H9 (cell line): ENCODE measurements at regions not wholly inside any gene's neighbourhood (a gene's known extent, or its start where the extent isn't known, plus 50 kb on each side); places are given as distances from the start of the nearest gene placed in this dataset.

ENCODE experiments used
- DNase-seq: peaks from one replicate; pipeline ENCODE4 v3.0.0-alpha.2; 2017
- H2AFZ ChIP-seq: one replicate; pipeline ENCODE4 v1.6.1; 2013; ENCODE audit warnings: mild to moderate bottlenecking, low read length, control low read depth, moderate library complexity
- H2AK5ac ChIP-seq: 2 replicates; pipeline ENCODE4 v1.6.1; 2013; ENCODE audit warnings: low read length, control low read depth, mixed read lengths; ENCODE audit not compliant: insufficient read length
- H2BK120ac ChIP-seq: one replicate; pipeline ENCODE4 v1.6.1; 2013; ENCODE audit warnings: low read depth, mild to moderate bottlenecking, low read length, control low read depth, inconsistent platforms; ENCODE audit not compliant: poor library complexity, severe bottlenecking
- H2BK12ac ChIP-seq: 2 replicates; pipeline ENCODE4 v1.6.1; 2013; ENCODE audit warnings: low read length, control low read depth, mixed read lengths, low read depth; ENCODE audit not compliant: insufficient read length
- H2BK15ac ChIP-seq: 2 replicates; pipeline ENCODE4 v1.6.1; 2013; ENCODE audit warnings: low read depth, low read length, control low read depth
- H2BK20ac ChIP-seq: one replicate; pipeline ENCODE4 v1.6.1; 2013; ENCODE audit warnings: low read depth, mild to moderate bottlenecking, low read length, control low read depth, inconsistent platforms; ENCODE audit not compliant: poor library complexity, severe bottlenecking
- H2BK5ac ChIP-seq: 2 replicates; pipeline ENCODE4 v1.6.1; 2013; ENCODE audit warnings: low read length, control low read depth, mixed read lengths; ENCODE audit not compliant: insufficient read length
- H3K14ac ChIP-seq: 2 replicates; pipeline ENCODE4 v1.6.1; 2013; ENCODE audit warnings: low read length, control low read depth; ENCODE audit not compliant: insufficient read depth
- H3K18ac ChIP-seq: 2 replicates; pipeline ENCODE4 v1.6.1; 2013; ENCODE audit warnings: low read depth, mild to moderate bottlenecking, mixed read lengths, low read length, control low read depth; ENCODE audit not compliant: insufficient read length
- H3K23ac ChIP-seq: 2 replicates; pipeline ENCODE4 v1.6.1; 2013; ENCODE audit warnings: low read length, control low read depth, mixed read lengths, low read depth; ENCODE audit not compliant: insufficient read length
- H3K23me2 ChIP-seq: 2 replicates; pipeline ENCODE4 v1.6.1; 2013; ENCODE audit warnings: low read depth, mild to moderate bottlenecking, mixed read lengths, low read length, control low read depth; ENCODE audit not compliant: insufficient read length, poor library complexity, severe bottlenecking
- H3K27ac ChIP-seq: 2 replicates; pipeline ENCODE4 v1.5.1; 2013; ENCODE audit warnings: low read length, control low read depth, mixed read lengths, low read depth; ENCODE audit not compliant: insufficient read length
- H3K27me3 ChIP-seq: 2 replicates; pipeline ENCODE4 v1.6.1; 2013; ENCODE audit warnings: low read length, control low read depth, inconsistent platforms; ENCODE audit not compliant: insufficient read depth
- H3K4ac ChIP-seq: 2 replicates; pipeline ENCODE4 v1.6.1; 2013; ENCODE audit warnings: low read depth, mild to moderate bottlenecking, control low read depth, inconsistent platforms, low read length, moderate library complexity
- H3K4me1 ChIP-seq: 2 replicates; pipeline ENCODE4 v1.6.1; 2013; ENCODE audit warnings: low read length, control low read depth, inconsistent platforms; ENCODE audit not compliant: insufficient read depth
- H3K4me2 ChIP-seq: 2 replicates; pipeline ENCODE4 v1.6.1; 2013; ENCODE audit warnings: low read length, control low read depth, mixed read lengths; ENCODE audit not compliant: insufficient read length, insufficient read depth
- H3K56ac ChIP-seq: 2 replicates; pipeline ENCODE4 v1.6.1; 2013; ENCODE audit warnings: low read depth, mild to moderate bottlenecking, mixed read lengths, low read length, control low read depth; ENCODE audit not compliant: insufficient read length
- H3K79me1 ChIP-seq: 2 replicates; pipeline ENCODE4 v1.6.1; 2013; ENCODE audit warnings: low read depth, mild to moderate bottlenecking, moderate library complexity, low read length, control low read depth, inconsistent platforms; ENCODE audit not compliant: insufficient read depth, poor library complexity, severe bottlenecking
- H3K79me2 ChIP-seq: 2 replicates; pipeline ENCODE4 v1.6.1; 2013; ENCODE audit warnings: low read length, control low read depth, inconsistent platforms; ENCODE audit not compliant: insufficient read depth
- H3K9ac ChIP-seq: 2 replicates; pipeline ENCODE4 v1.6.1; 2013; ENCODE audit warnings: low read length, control low read depth, mixed read lengths; ENCODE audit not compliant: insufficient read length; ENCODE audit errors: extremely low read depth
- H3K9me3 ChIP-seq: one replicate; pipeline ENCODE4 v1.6.1; 2013; ENCODE audit warnings: low read depth, low read length, inconsistent platforms; ENCODE audit not compliant: control insufficient read depth
- H3T11ph ChIP-seq: one replicate; pipeline ENCODE4 v1.6.1; 2013; ENCODE audit warnings: mild to moderate bottlenecking, low read length, control low read depth, inconsistent platforms
- H4K20me1 ChIP-seq: one replicate; pipeline ENCODE4 v1.6.1; 2013; ENCODE audit not compliant: control insufficient read depth, insufficient read length, insufficient read depth
- H4K5ac ChIP-seq: 2 replicates; pipeline ENCODE4 v1.6.1; 2013; ENCODE audit warnings: low read depth, mild to moderate bottlenecking, mixed read lengths, low read length, control low read depth; ENCODE audit not compliant: insufficient read length
- H4K8ac ChIP-seq: replicated peaks from 2 replicates; pipeline ENCODE4 v1.6.1; 2013; ENCODE audit warnings: low read length, control low read depth, mixed read lengths, low read depth; ENCODE audit not compliant: insufficient read length
- H4K91ac ChIP-seq: 2 replicates; pipeline ENCODE4 v1.6.1; 2013; ENCODE audit warnings: low read depth, mild to moderate bottlenecking, moderate library complexity, mixed read lengths, low read length, control low read depth; ENCODE audit not compliant: insufficient read length
- H3K27ac Mint-ChIP-seq, 3 experiments: 2 replicates in 2 of 3; 3 replicates in 1 of 3; pipeline ENCODE4 v1.8.0; 2020 to 2021; ENCODE audit warnings: mixed read lengths in 3 of 3, mild to moderate bottlenecking in 1 of 3, moderate library complexity in 1 of 3
- H3K27me3 Mint-ChIP-seq: 2 replicates; pipeline ENCODE4 v1.8.0; 2021; ENCODE audit warnings: low read depth, mild to moderate bottlenecking, moderate library complexity, mixed read lengths
- H3K36me3 Mint-ChIP-seq, 3 experiments: 2 replicates in 2 of 3; 3 replicates in 1 of 3; pipeline ENCODE4 v1.8.0; 2020 to 2021; ENCODE audit warnings: low read depth in 3 of 3, mixed read lengths in 3 of 3; ENCODE audit not compliant: insufficient read depth in 1 of 3
- H3K4me1 Mint-ChIP-seq, 2 experiments: 2 replicates each; pipeline ENCODE4 v1.8.0; 2020; ENCODE audit warnings: mixed read lengths in 2 of 2
- H3K4me3 Mint-ChIP-seq, 2 experiments: 2 replicates in 1 of 2; 3 replicates in 1 of 2; pipeline ENCODE4 v1.8.0; 2020 to 2021; ENCODE audit warnings: mild to moderate bottlenecking in 2 of 2, mixed read lengths in 2 of 2, moderate library complexity in 1 of 2
- H3K9me3 Mint-ChIP-seq, 2 experiments: 2 replicates in 1 of 2; 3 replicates in 1 of 2; pipeline ENCODE4 v1.8.0; 2020; ENCODE audit warnings: mild to moderate bottlenecking in 2 of 2, mixed read lengths in 2 of 2, moderate library complexity in 1 of 2
- CTCF ChIP-seq: fragments of 200-600 bp; sonication (generic); conservative IDR thresholded peaks from 3 replicates; pipeline ENCODE4 v1.8.0; 2021; ENCODE audit warnings: antibody characterized with exemption, mild to moderate bottlenecking
- WGBS: extraction: QIAGEN DNeasy Blood & Tissue Kit; methylation state at CpG from one replicate; pipeline ENCODE4 v1.1.7; 2013; ENCODE audit warnings: missing lambda C conversion rate, low lambda C conversion rate, mixed read lengths; ENCODE audit not compliant: insufficient read length; ENCODE audit errors: extremely low coverage; 5-methylcytosine and 5-hydroxymethylcytosine counted together

GRCh38 chr13:73598020-73598712 lies 536.0 kb downstream of the KLF12 start:
- Histone ChIP-seq H3K56ac (no peak overlapping the region), H3K79me1 (no peaks in the 10 kb centered on the region), H2BK15ac (no peak overlapping the region), H4K91ac (no peak overlapping the region), H3K23ac (no peak overlapping the region), H3K23me2 (no peaks in the 10 kb centered on the region), H3T11ph (no peak overlapping the region), H4K8ac (no peak overlapping the region), H3K9me3 (no peaks in the 10 kb centered on the region), H3K18ac (no peak overlapping the region), H3K79me2 (no peaks in the 10 kb centered on the region), H2BK5ac (no peak overlapping the region), H4K20me1 (no peaks in the 10 kb centered on the region), H3K27me3 (no peaks in the 10 kb centered on the region), H3K4ac (no peak overlapping the region), H2AK5ac (no peak overlapping the region), H3K4me1 (no peaks in the 10 kb centered on the region), H2BK20ac (no peak overlapping the region), H3K14ac (no peak overlapping the region), H3K4me2 (no peak overlapping the region), H2BK120ac (no peak overlapping the region), H3K9ac (no peak overlapping the region), H4K5ac (no peak overlapping the region), H2BK12ac (no peak overlapping the region), H3K27ac (no peak overlapping the region), H2AFZ (no peak overlapping the region)
- Mint-ChIP-seq H3K9me3 (no peaks in the 10 kb centered on the region), H3K36me3 (no peaks in the 10 kb centered on the region), H3K4me1 (no peaks in the 10 kb centered on the region; a peak in 1 of 4 replicates), H3K27me3 (no peaks in the 10 kb centered on the region), H3K4me3 (no peak overlapping the region), H3K27ac (no peak overlapping the region)
- DNase-seq: no peak
- no peak for TF ChIP-seq CTCF
- WGBS: no CpG with 5 or more reads among the region's 3 CpGs
